ENCODE measurements at regions not wholly inside any gene's neighbourhood (a gene's known extent, or its start where the extent isn't known, plus 50 kb on each side); places are given as distances from the start of the nearest gene placed in this dataset.

DNA sequence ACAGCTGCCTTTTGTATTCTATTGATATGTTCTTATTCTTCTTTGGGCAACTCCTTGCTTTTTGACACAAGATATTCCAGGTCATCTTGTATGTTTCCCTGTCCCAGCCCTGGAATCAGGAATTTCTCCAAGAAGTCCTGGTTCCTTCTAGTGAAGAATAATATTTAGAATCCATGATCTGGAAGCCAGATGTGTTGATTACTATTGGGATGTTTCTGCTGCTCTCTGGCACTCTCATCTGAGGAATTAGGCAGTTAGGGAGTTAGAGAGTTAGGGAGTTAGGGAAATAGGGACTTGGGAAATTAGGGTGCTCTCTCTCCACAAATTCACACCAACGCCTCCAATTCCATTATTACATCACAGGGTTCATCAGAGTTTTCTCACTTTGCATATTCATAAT is 191.2 kb downstream of the ZNF330 start:
- Histone ChIP-seq H2AFZ (ENCODE audit: low read depth, low read length) (no peak overlapping the region), H3K4me1 (replicated peaks in 1 of 2; ENCODE audit: control insufficient read depth in 2 of 2, insufficient read depth in 2 of 2, low read length in 2 of 2) (no peaks in the 10 kb centered on the region), H3K27ac (ENCODE audit: extremely low read depth, low read depth, low read length) (no peak overlapping the region), H3K79me2 (ENCODE audit: control insufficient read depth, insufficient read depth, low read length) (no peaks in the 10 kb centered on the region), H4K20me1 (replicated peaks; ENCODE audit: control insufficient read depth, insufficient read depth, low read length) (no peaks in the 10 kb centered on the region), H3K4me2 (ENCODE audit: insufficient read depth, low read length) (no peak overlapping the region), H3K9me3 (replicated peaks; ENCODE audit: control insufficient read depth, insufficient read depth, low read depth, low read length) (no peaks in the 10 kb centered on the region), H3K4me3 (no peak overlapping the region), H3K27me3 (ENCODE audit: control insufficient read depth in 2 of 2, insufficient read depth in 2 of 2, low read length in 2 of 2) (no peaks in the 10 kb centered on the region), H3K9me1 (ENCODE audit: control insufficient read depth, insufficient read depth, low read length) (no peaks in the 10 kb centered on the region), H3K9ac (ENCODE audit: insufficient read depth in 1 of 2, low read depth in 2 of 2, low read length in 2 of 2) (no peak overlapping the region), H3K36me3 (ENCODE audit: control insufficient read depth, insufficient read depth, low read length) (no peaks in the 10 kb centered on the region)
- DNase-seq (ENCODE audit: extremely low read depth in 1 of 4, low spot score in 3 of 4) (no peak), FAIRE-seq (no peak), ATAC-seq (no peak)
- TF ChIP-seq HMG20B (CRISPR knock-in tag; IDR thresholded peaks at IDR 0.05): no peak
- no peak for TF ChIP-seq ZNF174 (CRISPR knock-in tag; IDR thresholded peaks at IDR 0.05)
- no peak for TF ChIP-seq PHF21A (IDR thresholded peaks at IDR 0.05; ENCODE audit: borderline replicate concordance, low read depth)
- no peak for TF ChIP-seq CCNT2 (IDR thresholded peaks at IDR 0.05; ENCODE audit: borderline replicate concordance, extremely low read depth, insufficient read length, low read depth, low read length)
- TF ChIP-seq, protein P1, sequence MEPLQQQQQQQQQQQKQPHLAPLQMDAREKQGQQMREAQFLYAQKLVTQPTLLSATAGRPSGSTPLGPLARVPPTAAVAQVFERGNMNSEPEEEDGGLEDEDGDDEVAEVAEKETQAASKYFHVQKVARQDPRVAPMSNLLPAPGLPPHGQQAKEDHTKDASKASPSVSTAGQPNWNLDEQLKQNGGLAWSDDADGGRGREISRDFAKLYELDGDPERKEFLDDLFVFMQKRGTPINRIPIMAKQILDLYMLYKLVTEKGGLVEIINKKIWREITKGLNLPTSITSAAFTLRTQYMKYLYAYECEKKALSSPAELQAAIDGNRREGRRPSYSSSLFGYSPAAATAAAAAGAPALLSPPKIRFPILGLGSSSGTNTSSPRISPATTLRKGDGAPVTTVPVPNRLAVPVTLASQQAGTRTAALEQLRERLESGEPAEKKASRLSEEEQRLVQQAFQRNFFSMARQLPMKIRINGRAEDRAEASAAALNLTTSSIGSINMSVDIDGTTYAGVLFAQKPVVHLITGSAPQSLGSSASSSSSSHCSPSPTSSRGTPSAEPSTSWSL (CRISPR knock-in tag; IDR thresholded peaks at IDR 0.05; ENCODE audit: borderline replicate concordance): no peak
- no peak for TF ChIP-seq MED1 (CRISPR knock-in tag; IDR thresholded peaks at IDR 0.05; ENCODE audit: borderline replicate concordance)
- BruUV-seq (replicated peaks): no TSS peak
- ChIA-PET CTCF (ENCODE audit: low intra/inter-chr PET ratio) (no interaction called here), POLR2A (no interaction called here)
- 0% methylated on average over 1 of the region's 1 CpG for WGBS (ENCODE audit: insufficient coverage, low coverage, missing lambda C conversion rate)
- intact Hi-C loops (cut with micrococcal nuclease): no loop called here
- in situ Hi-C loops (cut with MboI): no loop called here
